HepG2 (cell line): ENCODE measurements at regions not wholly inside any gene's neighbourhood (a gene's known extent, or its start where the extent isn't known, plus 50 kb on each side); places are given as distances from the start of the nearest gene placed in this dataset.

Experiments
- ATAC-seq: fragments of 200-7000 bp; cut with Tn5 transposase; 3 replicates; pipeline ENCODE4 v1.9.1; 2020; ENCODE audit warnings: mild to moderate bottlenecking, moderate library complexity
- BruUV-seq: library from RNA; stranded (reverse); fragments of 400-500 nt; replicated peaks from 2 replicates; lab custom pipeline; 2021; lab: Mats Ljungman, UMichigan
- CTCF ChIA-PET: fragments of 300-600 bp; formaldehyde crosslinking; extraction: SDS; loops from one replicate; lab custom pipeline; 2021; ENCODE audit warnings: low total read pairs, inconsistent platforms, low intra/inter-chr PET ratio; lab: Yijun Ruan, JAX
- POLR2A ChIA-PET: fragments of 350-600 bp; sonication (Branson Sonifier 250); formaldehyde crosslinking; loops from one replicate; lab custom pipeline; 2020; ENCODE audit warnings: antibody characterized with exemption, inconsistent platforms; lab: Yijun Ruan, JAX
- DNase-seq: peaks from one replicate; pipeline ENCODE4 v3.0.0-alpha.2; 2015; ENCODE audit warnings: low spot score
- FAIRE-seq: peaks from 3 replicates; lab custom pipeline; 2011; peaks lifted over from hg19 to GRCh38; lab: Jason Lieb, UNC
- H2AFZ ChIP-seq: one replicate; pipeline ENCODE4 v1.6.1; 2011; ENCODE audit warnings: low read length, inconsistent platforms
- H3K27ac ChIP-seq: fragments of 300-600 bp; 3 replicates; pipeline ENCODE4 v1.8.0; 2011; ENCODE audit warnings: mixed run types, mild to moderate bottlenecking, mixed read lengths, low read length, inconsistent platforms; ENCODE audit not compliant: insufficient read depth; ENCODE audit errors: extremely low read length
- H3K27me3 ChIP-seq, 2 experiments: fragments of 200-600 bp in 1 of 2; 2 replicates in 1 of 2; 3 replicates in 1 of 2; pipeline versions ENCODE4 v1.6.0 to v1.8.0; 2011; ENCODE audit warnings: low read length in 2 of 2, mild to moderate bottlenecking in 2 of 2, moderate library complexity in 2 of 2, inconsistent platforms in 1 of 2; ENCODE audit not compliant: insufficient read depth in 2 of 2, control insufficient read depth in 1 of 2
- H3K36me3 ChIP-seq, 2 experiments: fragments of 200-600 bp in 1 of 2; replicated peaks in 1 of 2; 2 replicates in 1 of 2; 3 replicates in 1 of 2; pipeline versions ENCODE4 v1.5.1 to v1.8.0; 2011; ENCODE audit warnings: low read length in 2 of 2, inconsistent platforms in 1 of 2; ENCODE audit not compliant: insufficient read depth in 2 of 2, control insufficient read depth in 1 of 2
- H3K4me1 ChIP-seq: 2 replicates; pipeline ENCODE4 v1.5.1; 2012; ENCODE audit warnings: low read length, inconsistent platforms; ENCODE audit not compliant: insufficient read depth
- H3K4me2 ChIP-seq: 2 replicates; pipeline ENCODE4 v1.6.0; 2011; ENCODE audit warnings: low read depth, low read length, inconsistent platforms
- H3K4me3 ChIP-seq, 3 experiments: fragments of 200-600 bp in 1 of 3; sonication (generic), shearing (Covaris generic) in 1 of 3; replicated peaks in 1 of 3; 2 replicates each; pipeline ENCODE4 v1.5.1; 2011 to 2016; ENCODE audit warnings: low read length in 3 of 3, inconsistent platforms in 2 of 3, low read depth in 2 of 3, mild to moderate bottlenecking in 2 of 3, control low read depth in 1 of 3, mixed read lengths in 1 of 3; ENCODE audit not compliant: insufficient read depth in 1 of 3
- H3K79me2 ChIP-seq: one replicate; pipeline ENCODE4 v1.6.1; 2011; ENCODE audit warnings: low read length, inconsistent platforms; ENCODE audit not compliant: insufficient read depth
- H3K9ac ChIP-seq: 2 replicates; pipeline ENCODE4 v1.6.0; 2011; ENCODE audit warnings: mild to moderate bottlenecking, low read depth, low read length, inconsistent platforms; ENCODE audit not compliant: insufficient read depth
- H3K9me3 ChIP-seq: 2 replicates; pipeline ENCODE4 v1.5.1; 2012; ENCODE audit warnings: mild to moderate bottlenecking, low read length
- H4K20me1 ChIP-seq: 2 replicates; pipeline ENCODE4 v1.6.0; 2011; ENCODE audit warnings: inconsistent platforms, mild to moderate bottlenecking, low read length, moderate library complexity; ENCODE audit not compliant: insufficient read depth
- PRPF4 ChIP-seq: fragments of 200-400 bp; formaldehyde crosslinking; IDR thresholded peaks from 2 replicates; pipeline ENCODE4 v1.6.1; 2016; ENCODE audit warnings: low read length, low read depth; ENCODE audit not compliant: poor library complexity, severe bottlenecking
- ZMYM4 ChIP-seq: sonication (generic); formaldehyde crosslinking; IDR thresholded peaks from 2 replicates; pipeline ENCODE4 v1.8.1; 2023; ENCODE audit warnings: mild to moderate bottlenecking, missing genetic modification reagents
- WGBS: methylation state at CpG from one replicate; pipeline ENCODE4 v1.1.6; 2017; ENCODE audit warnings: low lambda C conversion rate; 5-methylcytosine and 5-hydroxymethylcytosine counted together
- in situ Hi-C: cut with HindIII; loops from 2 replicates; pipeline ENCODE4 v1.10.0; 2017; ENCODE audit warnings: low pct_unique_long_range_greater_than_20kb; ENCODE audit not compliant: extremely low pct_ligation_motif_present
- intact Hi-C: fragments of 100-400 bp; cut with micrococcal nuclease; formaldehyde crosslinking; loops from one replicate; pipeline ENCODE4 v1.10.0; 2022; ENCODE audit not compliant: unreplicated experiment
- TF ChIP-seq, protein P1 (sequence below): sonication (generic); formaldehyde crosslinking; IDR thresholded peaks from 2 replicates; pipeline ENCODE4 v1.4.0; 2020; ENCODE audit warnings: low read depth, missing genetic modification reagents
- TF ChIP-seq, protein P2 (sequence below): sonication (generic); formaldehyde crosslinking; IDR thresholded peaks from 2 replicates; pipeline ENCODE4 v1.5.0; 2020; ENCODE audit warnings: missing genetic modification reagents

- TF ChIP-seq PRPF4 = no peak
- no peak for TF ChIP-seq ZMYM4 (CRISPR knock-in tag)
- TF ChIP-seq, protein P1, sequence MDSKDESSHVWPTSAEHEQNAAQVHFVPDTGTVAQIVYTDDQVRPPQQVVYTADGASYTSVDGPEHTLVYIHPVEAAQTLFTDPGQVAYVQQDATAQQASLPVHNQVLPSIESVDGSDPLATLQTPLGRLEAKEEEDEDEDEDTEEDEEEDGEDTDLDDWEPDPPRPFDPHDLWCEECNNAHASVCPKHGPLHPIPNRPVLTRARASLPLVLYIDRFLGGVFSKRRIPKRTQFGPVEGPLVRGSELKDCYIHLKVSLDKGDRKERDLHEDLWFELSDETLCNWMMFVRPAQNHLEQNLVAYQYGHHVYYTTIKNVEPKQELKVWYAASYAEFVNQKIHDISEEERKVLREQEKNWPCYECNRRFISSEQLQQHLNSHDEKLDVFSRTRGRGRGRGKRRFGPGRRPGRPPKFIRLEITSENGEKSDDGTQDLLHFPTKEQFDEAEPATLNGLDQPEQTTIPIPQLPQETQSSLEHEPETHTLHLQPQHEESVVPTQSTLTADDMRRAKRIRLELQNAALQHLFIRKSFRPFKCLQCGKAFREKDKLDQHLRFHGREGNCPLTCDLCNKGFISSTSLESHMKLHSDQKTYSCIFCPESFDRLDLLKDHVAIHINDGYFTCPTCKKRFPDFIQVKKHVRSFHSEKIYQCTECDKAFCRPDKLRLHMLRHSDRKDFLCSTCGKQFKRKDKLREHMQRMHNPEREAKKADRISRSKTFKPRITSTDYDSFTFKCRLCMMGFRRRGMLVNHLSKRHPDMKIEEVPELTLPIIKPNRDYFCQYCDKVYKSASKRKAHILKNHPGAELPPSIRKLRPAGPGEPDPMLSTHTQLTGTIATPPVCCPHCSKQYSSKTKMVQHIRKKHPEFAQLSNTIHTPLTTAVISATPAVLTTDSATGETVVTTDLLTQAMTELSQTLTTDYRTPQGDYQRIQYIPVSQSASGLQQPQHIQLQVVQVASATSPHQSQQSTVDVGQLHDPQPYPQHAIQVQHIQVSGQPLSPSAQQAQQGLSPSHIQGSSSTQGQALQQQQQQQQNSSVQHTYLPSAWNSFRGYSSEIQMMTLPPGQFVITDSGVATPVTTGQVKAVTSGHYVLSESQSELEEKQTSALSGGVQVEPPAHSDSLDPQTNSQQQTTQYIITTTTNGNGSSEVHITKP = no peak
Observed at GRCh38 chr6:154928325-154928922, 66.7 kb upstream of the TIAM2 start (continued).

- H3K4me2 ChIP-seq = no peak overlapping the region
- no peak for DNase-seq
- H3K36me3 ChIP-seq = no peaks in the 10 kb centered on the region
- H3K9ac ChIP-seq = no peak overlapping the region
- in situ Hi-C loops = loop anchor here (5.0 kb wide), 1 partner anchor 242 kb away; no protein-coding TSS in a partner anchor
- BruUV-seq = no TSS peak
- TF ChIP-seq, protein P2, sequence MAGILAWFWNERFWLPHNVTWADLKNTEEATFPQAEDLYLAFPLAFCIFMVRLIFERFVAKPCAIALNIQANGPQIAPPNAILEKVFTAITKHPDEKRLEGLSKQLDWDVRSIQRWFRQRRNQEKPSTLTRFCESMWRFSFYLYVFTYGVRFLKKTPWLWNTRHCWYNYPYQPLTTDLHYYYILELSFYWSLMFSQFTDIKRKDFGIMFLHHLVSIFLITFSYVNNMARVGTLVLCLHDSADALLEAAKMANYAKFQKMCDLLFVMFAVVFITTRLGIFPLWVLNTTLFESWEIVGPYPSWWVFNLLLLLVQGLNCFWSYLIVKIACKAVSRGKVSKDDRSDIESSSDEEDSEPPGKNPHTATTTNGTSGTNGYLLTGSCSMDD = no peak
- TF ChIP-seq, all 625 proteins: peak for 0
- intact Hi-C loops = loop anchor here (10.0 kb wide), 1 partner anchor 1144 kb away; no protein-coding TSS in a partner anchor
- 92% methylated on average over 6 of the region's 6 CpGs for whole genome bisulfite sequencing
- no peaks in the 10 kb centered on the region for H3K79me2 ChIP-seq
- no peaks in the 10 kb centered on the region for H4K20me1 ChIP-seq
- CTCF ChIA-PET = no interaction called here
- peaks cover 25% of the 10 kb centered on the region for H3K4me1 ChIP-seq
- H3K9me3 ChIP-seq = no peaks in the 10 kb centered on the region
- POLR2A ChIA-PET = interaction anchor here (1.3 kb wide), 1 partner anchor 30 kb away, joined by 3 read pairs; no protein-coding TSS in a partner anchor
- ATAC-seq = no peak
- H2AFZ ChIP-seq = no peak overlapping the region
- no peak overlapping the region for H3K4me3 ChIP-seq
- H3K27ac ChIP-seq = no peak overlapping the region
- no peak for FAIRE-seq
- H3K27me3 ChIP-seq = no peaks in the 10 kb centered on the region
Observed at GRCh38 chr6:154930451-154930851, 64.7 kb upstream of the TIAM2 start.
